HepG2 (cell line): ENCODE measurements at regions not wholly inside any gene's neighbourhood (a gene's known extent, or its start where the extent isn't known, plus 50 kb on each side); places are given as distances from the start of the nearest gene placed in this dataset.

Source experiments
- ATAC-seq: fragments of 200-7000 bp; cut with Tn5 transposase; 3 replicates; pipeline ENCODE4 v1.9.1; 2020; ENCODE audit warnings: mild to moderate bottlenecking, moderate library complexity
- BruUV-seq: library from RNA; stranded (reverse); fragments of 400-500 nt; replicated peaks from 2 replicates; lab custom pipeline; 2021; lab: Mats Ljungman, UMichigan
- CTCF ChIA-PET: fragments of 300-600 bp; formaldehyde crosslinking; extraction: SDS; loops from one replicate; lab custom pipeline; 2021; ENCODE audit warnings: low total read pairs, inconsistent platforms, low intra/inter-chr PET ratio; lab: Yijun Ruan, JAX
- POLR2A ChIA-PET: fragments of 350-600 bp; sonication (Branson Sonifier 250); formaldehyde crosslinking; loops from one replicate; lab custom pipeline; 2020; ENCODE audit warnings: antibody characterized with exemption, inconsistent platforms; lab: Yijun Ruan, JAX
- DNase-seq: peaks from one replicate; pipeline ENCODE4 v3.0.0-alpha.2; 2015; ENCODE audit warnings: low spot score
- FAIRE-seq: peaks from 3 replicates; lab custom pipeline; 2011; peaks lifted over from hg19 to GRCh38; lab: Jason Lieb, UNC
- H2AFZ ChIP-seq: one replicate; pipeline ENCODE4 v1.6.1; 2011; ENCODE audit warnings: low read length, inconsistent platforms
- H3K27ac ChIP-seq: fragments of 300-600 bp; 3 replicates; pipeline ENCODE4 v1.8.0; 2011; ENCODE audit warnings: mixed run types, mild to moderate bottlenecking, mixed read lengths, low read length, inconsistent platforms; ENCODE audit not compliant: insufficient read depth; ENCODE audit errors: extremely low read length
- H3K27me3 ChIP-seq, 2 experiments: fragments of 200-600 bp in 1 of 2; 2 replicates in 1 of 2; 3 replicates in 1 of 2; pipeline versions ENCODE4 v1.6.0 to v1.8.0; 2011; ENCODE audit warnings: low read length in 2 of 2, mild to moderate bottlenecking in 2 of 2, moderate library complexity in 2 of 2, inconsistent platforms in 1 of 2; ENCODE audit not compliant: insufficient read depth in 2 of 2, control insufficient read depth in 1 of 2
- H3K36me3 ChIP-seq, 2 experiments: fragments of 200-600 bp in 1 of 2; replicated peaks in 1 of 2; 2 replicates in 1 of 2; 3 replicates in 1 of 2; pipeline versions ENCODE4 v1.5.1 to v1.8.0; 2011; ENCODE audit warnings: low read length in 2 of 2, inconsistent platforms in 1 of 2; ENCODE audit not compliant: insufficient read depth in 2 of 2, control insufficient read depth in 1 of 2
- H3K4me1 ChIP-seq: 2 replicates; pipeline ENCODE4 v1.5.1; 2012; ENCODE audit warnings: low read length, inconsistent platforms; ENCODE audit not compliant: insufficient read depth
- H3K4me2 ChIP-seq: 2 replicates; pipeline ENCODE4 v1.6.0; 2011; ENCODE audit warnings: low read depth, low read length, inconsistent platforms
- H3K4me3 ChIP-seq, 3 experiments: fragments of 200-600 bp in 1 of 3; sonication (generic), shearing (Covaris generic) in 1 of 3; replicated peaks in 1 of 3; 2 replicates each; pipeline ENCODE4 v1.5.1; 2011 to 2016; ENCODE audit warnings: low read length in 3 of 3, inconsistent platforms in 2 of 3, low read depth in 2 of 3, mild to moderate bottlenecking in 2 of 3, control low read depth in 1 of 3, mixed read lengths in 1 of 3; ENCODE audit not compliant: insufficient read depth in 1 of 3
- H3K79me2 ChIP-seq: one replicate; pipeline ENCODE4 v1.6.1; 2011; ENCODE audit warnings: low read length, inconsistent platforms; ENCODE audit not compliant: insufficient read depth
- H3K9ac ChIP-seq: 2 replicates; pipeline ENCODE4 v1.6.0; 2011; ENCODE audit warnings: mild to moderate bottlenecking, low read depth, low read length, inconsistent platforms; ENCODE audit not compliant: insufficient read depth
- H3K9me3 ChIP-seq: 2 replicates; pipeline ENCODE4 v1.5.1; 2012; ENCODE audit warnings: mild to moderate bottlenecking, low read length
- H4K20me1 ChIP-seq: 2 replicates; pipeline ENCODE4 v1.6.0; 2011; ENCODE audit warnings: inconsistent platforms, mild to moderate bottlenecking, low read length, moderate library complexity; ENCODE audit not compliant: insufficient read depth
- ATF2 ChIP-seq: sonication (generic); formaldehyde crosslinking; IDR thresholded peaks from 2 replicates; pipeline ENCODE4 v1.4.0; 2020; ENCODE audit warnings: missing genetic modification reagents
- ATF6 ChIP-seq: sonication (generic); formaldehyde crosslinking; conservative IDR thresholded peaks from 2 replicates; pipeline ENCODE4 v1.4.0; 2020; ENCODE audit warnings: missing genetic modification reagents
- CCAR2 ChIP-seq: fragments of 200-400 bp; formaldehyde crosslinking; optimal IDR thresholded peaks from 2 replicates; pipeline ENCODE3; 2018; ENCODE audit warnings: low read depth, mild to moderate bottlenecking, low read length, moderate library complexity
- GABPB1 ChIP-seq: IDR thresholded peaks from 2 replicates; pipeline ENCODE4 v1.6.1; 2016; ENCODE audit warnings: mild to moderate bottlenecking, missing genetic modification reagents, moderate library complexity, missing compliant biosample characterization
- GPBP1L1 ChIP-seq: sonication (generic); formaldehyde crosslinking; IDR thresholded peaks from 2 replicates; pipeline ENCODE4 v1.5.0; 2020; ENCODE audit warnings: mild to moderate bottlenecking, missing genetic modification reagents
- MTF1 ChIP-seq: sonication (generic); formaldehyde crosslinking; IDR thresholded peaks from 2 replicates; pipeline ENCODE4 v1.5.0; 2020; ENCODE audit warnings: missing genetic modification reagents
- NR2F2 ChIP-seq: IDR thresholded peaks from 2 replicates; pipeline ENCODE4 v1.6.1; 2012; ENCODE audit warnings: low read depth, inconsistent platforms, borderline replicate concordance
- POGZ ChIP-seq: sonication (generic); formaldehyde crosslinking; IDR thresholded peaks from 2 replicates; pipeline ENCODE4 v1.4.0; 2020; ENCODE audit warnings: mild to moderate bottlenecking, missing genetic modification reagents
- RELA ChIP-seq: sonication (generic); formaldehyde crosslinking; IDR thresholded peaks from 2 replicates; pipeline ENCODE4 v1.4.0; 2020; ENCODE audit warnings: missing genetic modification reagents
- SETDB1 ChIP-seq: sonication (generic); formaldehyde crosslinking; IDR thresholded peaks from 2 replicates; pipeline ENCODE4 v1.5.1; 2020; ENCODE audit warnings: missing genetic modification reagents, mild to moderate bottlenecking, borderline replicate concordance
- SIX4 ChIP-seq: sonication (generic); formaldehyde crosslinking; IDR thresholded peaks from 2 replicates; pipeline ENCODE4 v1.4.0; 2020; ENCODE audit warnings: missing genetic modification reagents
- SMC3 ChIP-seq: IDR thresholded peaks from 2 replicates; pipeline ENCODE4 v1.6.1; 2011; ENCODE audit warnings: low read length, improper control_type of control experiment
- ZEB1 ChIP-seq: IDR thresholded peaks from 2 replicates; pipeline ENCODE4 v1.6.1; 2012; ENCODE audit warnings: mild to moderate bottlenecking, low read depth, inconsistent platforms; ENCODE audit not compliant: insufficient replicate concordance
- ZHX1 ChIP-seq: sonication (generic); formaldehyde crosslinking; IDR thresholded peaks from 2 replicates; pipeline ENCODE4 v1.8.1; 2022; ENCODE audit warnings: low read depth, mild to moderate bottlenecking, missing genetic modification reagents
- ZNF121 ChIP-seq: sonication (generic); formaldehyde crosslinking; IDR thresholded peaks from 2 replicates; pipeline ENCODE4 v1.5.0; 2020; ENCODE audit warnings: mild to moderate bottlenecking, missing genetic modification reagents
- ZNF543 ChIP-seq: sonication (generic); formaldehyde crosslinking; IDR thresholded peaks from 2 replicates; pipeline ENCODE4 v1.4.0; 2020; ENCODE audit warnings: mild to moderate bottlenecking, missing genetic modification reagents
- ZNF713 ChIP-seq: sonication (generic); formaldehyde crosslinking; IDR thresholded peaks from 2 replicates; pipeline ENCODE4 v1.4.0; 2020; ENCODE audit warnings: mild to moderate bottlenecking, missing genetic modification reagents
- ZNF75D ChIP-seq: sonication (generic); formaldehyde crosslinking; IDR thresholded peaks from 2 replicates; pipeline ENCODE4 v1.8.1; 2023; ENCODE audit warnings: missing genetic modification reagents, mild to moderate bottlenecking, borderline replicate concordance
- WGBS: methylation state at CpG from one replicate; pipeline ENCODE4 v1.1.6; 2017; ENCODE audit warnings: low lambda C conversion rate; 5-methylcytosine and 5-hydroxymethylcytosine counted together
- in situ Hi-C: cut with HindIII; loops from 2 replicates; pipeline ENCODE4 v1.10.0; 2017; ENCODE audit warnings: low pct_unique_long_range_greater_than_20kb; ENCODE audit not compliant: extremely low pct_ligation_motif_present
- intact Hi-C: fragments of 100-400 bp; cut with micrococcal nuclease; formaldehyde crosslinking; loops from one replicate; pipeline ENCODE4 v1.10.0; 2022; ENCODE audit not compliant: unreplicated experiment

GRCh38 chr2:59353306-59353921 lies 1112.3 kb upstream of the FANCL start (continued):
- TF ChIP-seq SETDB1 (CRISPR knock-in tag) (no peak), SMC3 (no peak), ZNF713 (CRISPR knock-in tag) (no peak), POGZ (CRISPR knock-in tag) (no peak), CCAR2 (no peak), ZNF121 (CRISPR knock-in tag) (no peak)
- TF ChIP-seq, all 625 proteins: peak for 0

- Histone ChIP-seq H3K4me1 (no peaks in the 10 kb centered on the region), H3K27ac (no peak overlapping the region), H3K36me3 (no peaks in the 10 kb centered on the region), H2AFZ (no peak overlapping the region), H4K20me1 (no peaks in the 10 kb centered on the region), H3K4me3 (no peak overlapping the region), H3K9ac (no peak overlapping the region), H3K79me2 (no peaks in the 10 kb centered on the region), H3K9me3 (no peaks in the 10 kb centered on the region), H3K4me2 (no peak overlapping the region), H3K27me3 (no peaks in the 10 kb centered on the region)
- no TSS peak for BruUV-seq
- no peak for ATAC-seq
- no peak for FAIRE-seq
- ChIA-PET CTCF (no interaction called here), POLR2A (no interaction called here)
- intact Hi-C loops (no loop called here), in situ Hi-C loops (no loop called here)
- DNase-seq = no peak
- WGBS = 0% methylated on average over 1 of the region's 1 CpG
- TF ChIP-seq ZHX1 (CRISPR knock-in tag) (no peak), ATF6 (no peak), GABPB1 (no peak), GPBP1L1 (CRISPR knock-in tag) (no peak), MTF1 (CRISPR knock-in tag) (no peak), RELA (CRISPR knock-in tag) (no peak), NR2F2 (no peak), SIX4 (CRISPR knock-in tag) (no peak), ZEB1 (no peak), ZNF543 (CRISPR knock-in tag) (no peak), ATF2 (CRISPR knock-in tag) (no peak), ZNF75D (CRISPR knock-in tag) (no peak)
Measured at GRCh38 chr2:59342166-59342565, 1101.0 kb upstream of the FANCL start.
